OCI-LY7 (cell line): ENCODE measurements at regions not wholly inside any gene's neighbourhood (a gene's known extent, or its start where the extent isn't known, plus 50 kb on each side); places are given as distances from the start of the nearest gene placed in this dataset.

ENCODE experiments used
- EZH2phosphoT487 ChIP-seq: fragments of 200-600 bp; sonication (generic); IDR thresholded peaks from 2 replicates; pipeline ENCODE4 v1.6.1; 2018; ENCODE audit warnings: low read depth, borderline replicate concordance, mild to moderate bottlenecking, mixed run types, antibody characterized with exemption, low read length, moderate library complexity, mixed read lengths
- TF ChIP-seq, protein P1 (sequence below): fragments of 200-600 bp; sonication (generic); conservative IDR thresholded peaks from 2 replicates; pipeline ENCODE4 v1.5.1; 2014; ENCODE audit warnings: mild to moderate bottlenecking, antibody characterized with exemption, low read length, moderate library complexity, mixed read lengths

DNA sequence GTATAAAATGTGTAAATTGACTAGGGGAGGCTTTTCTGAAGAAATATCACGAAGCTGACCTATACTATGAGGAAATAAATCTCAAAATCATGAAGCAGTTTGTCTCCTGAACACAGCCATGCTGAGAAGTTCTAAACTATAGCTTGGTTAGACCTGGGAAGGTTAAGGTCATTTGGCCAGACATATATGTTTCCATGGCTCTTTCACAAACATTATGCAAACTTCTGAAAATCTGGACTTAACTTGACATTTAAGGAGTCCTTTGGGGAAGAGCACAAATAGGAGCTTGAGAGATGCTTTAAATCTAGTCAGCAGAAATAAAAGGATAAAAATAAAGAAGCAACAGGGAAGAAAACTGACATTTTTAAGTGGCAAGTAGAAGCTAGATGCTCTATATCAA is 115.9 kb upstream of the MEOX2 start:
- TF ChIP-seq, protein P1, sequence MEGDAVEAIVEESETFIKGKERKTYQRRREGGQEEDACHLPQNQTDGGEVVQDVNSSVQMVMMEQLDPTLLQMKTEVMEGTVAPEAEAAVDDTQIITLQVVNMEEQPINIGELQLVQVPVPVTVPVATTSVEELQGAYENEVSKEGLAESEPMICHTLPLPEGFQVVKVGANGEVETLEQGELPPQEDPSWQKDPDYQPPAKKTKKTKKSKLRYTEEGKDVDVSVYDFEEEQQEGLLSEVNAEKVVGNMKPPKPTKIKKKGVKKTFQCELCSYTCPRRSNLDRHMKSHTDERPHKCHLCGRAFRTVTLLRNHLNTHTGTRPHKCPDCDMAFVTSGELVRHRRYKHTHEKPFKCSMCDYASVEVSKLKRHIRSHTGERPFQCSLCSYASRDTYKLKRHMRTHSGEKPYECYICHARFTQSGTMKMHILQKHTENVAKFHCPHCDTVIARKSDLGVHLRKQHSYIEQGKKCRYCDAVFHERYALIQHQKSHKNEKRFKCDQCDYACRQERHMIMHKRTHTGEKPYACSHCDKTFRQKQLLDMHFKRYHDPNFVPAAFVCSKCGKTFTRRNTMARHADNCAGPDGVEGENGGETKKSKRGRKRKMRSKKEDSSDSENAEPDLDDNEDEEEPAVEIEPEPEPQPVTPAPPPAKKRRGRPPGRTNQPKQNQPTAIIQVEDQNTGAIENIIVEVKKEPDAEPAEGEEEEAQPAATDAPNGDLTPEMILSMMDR, result no peak
- no peak for TF ChIP-seq EZH2phosphoT487
